ENCODE measurements at regions not wholly inside any gene's neighbourhood (a gene's known extent, or its start where the extent isn't known, plus 50 kb on each side); places are given as distances from the start of the nearest gene placed in this dataset.

- Histone ChIP-seq H3K27me3 (ENCODE audit: control insufficient read depth in 3 of 3, insufficient read depth in 3 of 3, low read length in 2 of 3) (no peaks in the 10 kb centered on the region), H3K27ac (ENCODE audit: low read depth in 1 of 2, low read length in 1 of 2) (no peak overlapping the region), H3K4me1 (ENCODE audit: control insufficient read depth in 5 of 5, insufficient read depth in 5 of 5, low read length in 5 of 5) (no peaks in the 10 kb centered on the region), H3K9ac (ENCODE audit: insufficient read depth in 1 of 2, low read length in 2 of 2) (no peak overlapping the region), H3K9me3 (ENCODE audit: control insufficient read depth in 4 of 4, insufficient read depth in 3 of 4, low read length in 3 of 4) (no peaks in the 10 kb centered on the region), H3K36me3 (ENCODE audit: control insufficient read depth in 4 of 4, insufficient read depth in 4 of 4, low read length in 4 of 4) (no peaks in the 10 kb centered on the region), H3K4me3 (no peak overlapping the region)
- TF ChIP-seq CTCF (IDR thresholded peaks at IDR 0.05; ENCODE audit: control extremely low read depth, extremely low read depth), result no peak
- no peak for ATAC-seq (ENCODE audit: insufficient read depth, low FRiP score)
- DNase-seq, result no peak
- WGBS, 2 donors, result 89 to 93% methylated on average over 4 of the region's 4 CpGs
These were observed 391.0 kb upstream of the CADM2 start for GRCh38 chr3:84567796-84568195.

- Histone ChIP-seq H3K27ac (ENCODE audit: low read depth in 1 of 2, low read length in 1 of 2) (no peak overlapping the region), H3K9me3 (ENCODE audit: control insufficient read depth in 4 of 4, insufficient read depth in 3 of 4, low read length in 3 of 4) (peaks cover 0 to 2% (median 0%) of the 10 kb centered on the region in 4 donors), H3K4me1 (ENCODE audit: control insufficient read depth in 5 of 5, insufficient read depth in 5 of 5, low read length in 5 of 5) (no peaks in the 10 kb centered on the region), H3K36me3 (ENCODE audit: control insufficient read depth in 4 of 4, insufficient read depth in 4 of 4, low read length in 4 of 4) (no peaks in the 10 kb centered on the region), H3K9ac (ENCODE audit: insufficient read depth in 1 of 2, low read length in 2 of 2) (no peak overlapping the region), H3K27me3 (ENCODE audit: control insufficient read depth in 3 of 3, insufficient read depth in 3 of 3, low read length in 2 of 3) (no peaks in the 10 kb centered on the region), H3K4me3 (no peak overlapping the region)
- 83 to 90% methylated on average over 1 of the region's 1 CpG for WGBS, 2 donors
- DNase-seq (no peak), ATAC-seq (ENCODE audit: insufficient read depth, low FRiP score) (no peak)
- TF ChIP-seq CTCF (IDR thresholded peaks at IDR 0.05; ENCODE audit: control extremely low read depth, extremely low read depth), result no peak
These were observed 384.8 kb upstream of the CADM2 start for GRCh38 chr3:84573962-84574361.

GRCh38 chr3:84586427-84586826 lies 372.4 kb upstream of the CADM2 start:
- no peak for TF ChIP-seq CTCF (IDR thresholded peaks at IDR 0.05; ENCODE audit: control extremely low read depth, extremely low read depth)
- DNase-seq (no peak), ATAC-seq (ENCODE audit: insufficient read depth, low FRiP score) (no peak)
- Histone ChIP-seq H3K4me3 (no peak overlapping the region), H3K9me3 (ENCODE audit: control insufficient read depth in 4 of 4, insufficient read depth in 3 of 4, low read length in 3 of 4) (no peaks in the 10 kb centered on the region), H3K9ac (ENCODE audit: insufficient read depth in 1 of 2, low read length in 2 of 2) (no peak overlapping the region), H3K27ac (ENCODE audit: low read depth in 1 of 2, low read length in 1 of 2) (no peak overlapping the region), H3K4me1 (ENCODE audit: control insufficient read depth in 5 of 5, insufficient read depth in 5 of 5, low read length in 5 of 5) (no peaks in the 10 kb centered on the region), H3K36me3 (ENCODE audit: control insufficient read depth in 4 of 4, insufficient read depth in 4 of 4, low read length in 4 of 4) (no peaks in the 10 kb centered on the region), H3K27me3 (ENCODE audit: control insufficient read depth in 3 of 3, insufficient read depth in 3 of 3, low read length in 2 of 3) (no peaks in the 10 kb centered on the region)
- WGBS, 2 donors, result 57 to 69% methylated on average over 2 of the region's 2 CpGs

- DNase-seq, result no peak
These were observed 358.0 kb upstream of the CADM2 start for GRCh38 chr3:84600703-84601225.

More at GRCh38 chr3:84600703-84601225, 358.0 kb upstream of the CADM2 start:
- peaks cover 0 to 2% (median 0%) of the 10 kb centered on the region in 4 donors for H3K9me3 ChIP-seq (ENCODE audit: control insufficient read depth in 4 of 4, insufficient read depth in 3 of 4, low read length in 3 of 4)
- no peak for TF ChIP-seq CTCF (IDR thresholded peaks at IDR 0.05; ENCODE audit: control extremely low read depth, extremely low read depth)
- no peaks in the 10 kb centered on the region for H3K4me1 ChIP-seq (ENCODE audit: control insufficient read depth in 5 of 5, insufficient read depth in 5 of 5, low read length in 5 of 5)
- H3K27ac ChIP-seq (ENCODE audit: low read depth in 1 of 2, low read length in 1 of 2), result no peak overlapping the region
- H3K9ac ChIP-seq (ENCODE audit: insufficient read depth in 1 of 2, low read length in 2 of 2), result no peak overlapping the region
- WGBS, 2 donors, result 75% methylated on average over 7 of the region's 7 CpGs
- H3K27me3 ChIP-seq (ENCODE audit: control insufficient read depth in 3 of 3, insufficient read depth in 3 of 3, low read length in 2 of 3), result no peaks in the 10 kb centered on the region
- ATAC-seq (ENCODE audit: insufficient read depth, low FRiP score), result no peak
- no peak overlapping the region for H3K4me3 ChIP-seq
- no peaks in the 10 kb centered on the region for H3K36me3 ChIP-seq (ENCODE audit: control insufficient read depth in 4 of 4, insufficient read depth in 4 of 4, low read length in 4 of 4)

Measured in lung (tissue), 11 donors.